Lower leg skin (tissue), 3 donors: ENCODE measurements at regions not wholly inside any gene's neighbourhood (a gene's known extent, or its start where the extent isn't known, plus 50 kb on each side); places are given as distances from the start of the nearest gene placed in this dataset.

Experiments
- CTCF ChIP-seq, 3 donors: fragments of 450-650 bp; IDR thresholded peaks; one replicate each; pipeline ENCODE4 v1.5.1; 2016; ENCODE audit warnings: antibody characterized with exemption in 3 of 3, mild to moderate bottlenecking in 3 of 3, moderate library complexity in 2 of 3
- POLR2A ChIP-seq, 2 donors: fragments of 450-650 bp; IDR thresholded peaks; one replicate each; pipeline ENCODE4 v1.6.1; 2016 to 2017; ENCODE audit warnings: antibody characterized with exemption in 2 of 2, mild to moderate bottlenecking in 1 of 2, moderate library complexity in 1 of 2

- TF ChIP-seq CTCF (IDR thresholded peaks at IDR 0.05) = no peak
- no peak for TF ChIP-seq POLR2A (IDR thresholded peaks at IDR 0.05)
These were observed 54.8 kb upstream of the C14orf180 start for GRCh38 chr14:104524726-104525125.
